ENCODE measurements at regions not wholly inside any gene's neighbourhood (a gene's known extent, or its start where the extent isn't known, plus 50 kb on each side); places are given as distances from the start of the nearest gene placed in this dataset.
"Not testable (repeated sequence)": the region's sequence is repeated elsewhere in the genome, so short reads cannot be mapped to it uniquely, and the experiment has no call there.

DNA sequence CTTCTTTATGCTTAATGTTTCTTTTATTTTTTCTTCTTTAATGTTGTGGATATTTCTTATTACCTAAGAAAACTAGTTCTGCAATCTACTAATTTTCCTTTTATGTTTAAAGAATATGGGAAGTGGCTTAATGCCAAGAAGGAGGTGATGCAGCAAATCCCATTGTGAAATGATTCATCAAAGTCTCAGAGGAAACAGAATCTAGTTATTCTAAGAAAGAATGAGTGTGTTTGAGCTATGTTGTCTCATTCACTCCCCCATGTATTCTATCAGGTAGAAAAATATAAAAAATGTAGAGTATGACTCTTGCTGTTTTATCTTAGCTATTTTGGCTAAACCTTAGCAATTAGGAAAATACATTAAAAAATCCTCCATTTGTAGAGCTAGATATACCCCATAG lies 659.9 kb upstream of the RGS18 start:
- DNase-seq (ENCODE audit: low spot score), result peak; percentile 63

DNA sequence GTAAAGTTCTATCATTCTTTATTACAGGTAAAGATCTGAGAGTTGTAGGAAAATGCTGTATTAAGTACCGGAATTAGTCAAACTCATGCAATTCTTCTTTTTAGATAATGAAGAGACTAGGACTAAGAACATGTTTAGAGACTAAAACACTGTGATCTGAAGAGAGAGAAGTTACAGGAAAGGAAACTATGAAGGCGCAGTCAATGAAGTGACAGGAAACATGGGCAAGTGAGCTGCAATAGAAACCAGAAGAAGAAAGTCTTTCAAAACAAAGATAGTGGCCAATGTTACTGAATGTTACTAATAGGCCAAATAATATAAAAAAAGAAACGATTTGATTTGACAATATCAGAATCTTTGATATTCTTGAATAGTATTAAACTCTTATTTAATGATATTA lies 659.4 kb upstream of the RGS18 start:
- no peak for DNase-seq (ENCODE audit: low spot score)

DNA sequence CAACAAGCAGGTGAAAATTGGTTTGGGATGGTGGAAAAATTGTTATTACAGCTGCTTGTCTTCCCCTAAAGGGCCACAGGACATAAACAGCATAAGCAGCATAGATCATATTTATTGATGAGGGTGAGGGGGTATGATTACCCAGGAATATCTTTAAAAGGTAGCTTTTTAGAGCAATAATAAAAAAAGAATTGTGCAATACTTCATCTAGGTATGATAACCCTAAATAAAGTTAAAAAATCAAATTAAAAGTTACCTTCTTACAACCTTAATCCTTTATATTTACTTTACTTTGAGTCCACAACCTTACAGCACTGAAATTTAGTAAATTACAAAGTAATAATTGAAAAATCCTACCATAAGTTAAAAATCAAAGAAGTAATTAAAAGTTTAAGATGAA lies 653.3 kb upstream of the RGS18 start:
- DNase-seq (ENCODE audit: low spot score), result no peak

DNA sequence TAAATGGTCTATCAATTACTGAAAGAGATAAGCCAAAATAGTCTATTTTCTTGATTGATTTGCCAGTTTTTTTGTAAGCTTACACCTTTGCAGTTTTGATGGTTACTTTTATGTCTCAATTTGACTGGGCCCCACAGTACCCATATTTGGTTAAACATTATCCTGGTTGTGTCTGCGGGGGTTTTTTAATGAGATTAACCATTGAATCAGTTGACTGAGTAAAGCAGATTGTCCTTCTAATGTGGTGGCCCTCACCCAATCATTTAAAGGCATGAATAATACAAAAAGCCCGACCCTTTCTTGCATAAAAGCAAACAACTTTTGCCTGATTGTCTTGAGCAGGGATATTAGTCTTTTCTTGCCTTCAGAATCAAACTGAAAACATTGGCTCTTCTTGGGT lies 650.0 kb upstream of the RGS18 start:
- no peak for DNase-seq (ENCODE audit: low spot score)

DNA sequence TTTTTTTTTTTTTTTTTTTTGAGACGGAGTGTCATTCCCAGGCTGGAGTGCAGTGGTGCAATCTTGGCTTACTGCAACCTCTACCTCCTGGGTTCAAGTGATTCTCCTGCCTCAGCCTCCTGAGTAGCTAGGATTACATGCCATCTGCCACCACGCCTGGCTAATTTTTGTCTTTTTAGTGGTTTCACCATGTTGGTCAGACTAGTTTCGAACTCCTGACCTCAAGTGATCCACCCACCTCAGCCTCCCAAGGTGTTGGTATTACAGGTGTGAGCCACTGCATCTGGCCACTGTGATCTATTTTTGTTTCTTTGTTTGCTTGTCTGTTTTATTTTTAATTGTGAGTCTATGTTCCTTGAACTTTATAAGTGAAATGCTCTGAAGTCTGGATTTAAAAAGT lies 646.8 kb upstream of the RGS18 start:
- not testable (repeated sequence) for DNase-seq (ENCODE audit: low spot score)

DNA sequence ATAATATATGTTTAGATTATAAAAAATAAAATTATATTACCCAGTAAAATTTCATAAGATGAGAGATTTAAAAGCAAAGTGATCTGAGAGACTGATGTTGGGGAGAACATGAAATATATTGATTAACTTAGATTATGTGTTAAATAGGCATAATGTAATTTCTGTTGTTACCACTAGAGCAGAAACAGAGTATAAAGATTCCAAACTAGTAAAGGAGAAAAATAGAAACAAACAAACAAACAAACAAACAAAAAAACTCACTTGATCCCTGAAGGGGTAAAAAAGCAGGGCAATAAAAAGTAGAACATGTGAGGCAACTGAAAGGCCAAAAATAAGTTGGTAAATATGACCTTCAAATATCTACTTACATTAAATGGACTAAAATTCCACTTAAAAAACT lies 640.4 kb upstream of the RGS18 start:
- no peak for DNase-seq (ENCODE audit: low spot score)

DNA sequence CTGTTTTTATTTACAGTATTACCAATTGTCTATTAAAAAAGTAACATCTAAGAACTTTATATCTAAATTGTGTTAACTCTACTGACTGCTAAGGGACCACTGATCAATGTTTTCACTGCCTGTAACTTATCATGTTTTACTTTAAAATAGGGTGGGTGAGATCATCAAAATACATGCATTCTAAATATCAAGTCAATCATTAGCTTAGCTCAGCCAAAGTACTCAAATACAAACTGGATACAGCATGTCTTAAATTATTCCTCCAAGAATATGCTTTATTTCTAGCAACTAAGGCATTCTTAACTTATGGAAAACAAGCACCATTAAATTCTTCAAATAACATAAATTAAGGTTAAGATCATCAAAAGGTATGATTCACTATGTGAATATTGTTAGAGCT lies 638.7 kb upstream of the RGS18 start:
- DNase-seq (ENCODE audit: low spot score), result no peak

DNA sequence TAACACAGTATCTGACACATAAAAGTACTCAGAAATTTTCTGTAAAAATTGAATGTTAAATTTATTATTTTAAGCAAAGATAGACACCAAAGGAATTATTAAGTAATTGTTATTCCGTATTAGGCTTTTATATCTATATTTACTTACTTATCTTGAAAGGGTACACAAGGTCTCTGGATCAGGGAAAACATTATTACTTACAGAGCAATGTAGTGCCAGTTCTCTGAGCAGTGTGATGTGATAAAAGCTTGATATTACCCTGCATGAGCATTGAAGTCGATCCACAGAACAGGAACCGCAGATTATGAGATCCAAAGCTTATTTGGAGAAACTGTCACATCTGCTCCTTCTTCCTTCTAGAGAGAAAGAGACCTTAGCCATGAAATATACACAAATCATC lies 637.9 kb upstream of the RGS18 start:
- no peak for DNase-seq (ENCODE audit: low spot score)

DNA sequence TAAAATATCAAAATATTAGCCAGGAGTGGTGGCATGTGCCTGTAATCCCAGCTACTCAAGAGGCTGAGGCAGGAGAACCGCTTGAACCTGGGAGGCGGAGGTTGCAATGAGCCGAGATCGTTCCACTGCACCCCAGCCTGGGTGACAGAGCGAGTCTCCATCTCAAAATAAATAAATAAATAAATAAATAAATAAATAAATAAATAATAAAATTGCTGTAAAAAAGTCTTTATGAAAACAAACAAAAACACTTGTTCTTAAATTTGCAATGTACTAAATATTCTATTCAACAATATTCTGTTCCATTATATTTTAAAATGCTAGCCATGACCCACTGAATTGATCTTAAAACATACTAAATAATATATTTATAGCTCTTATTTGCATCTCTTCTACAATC lies 632.3 kb upstream of the RGS18 start:
- DNase-seq (ENCODE audit: low spot score), result not testable (repeated sequence)

DNA sequence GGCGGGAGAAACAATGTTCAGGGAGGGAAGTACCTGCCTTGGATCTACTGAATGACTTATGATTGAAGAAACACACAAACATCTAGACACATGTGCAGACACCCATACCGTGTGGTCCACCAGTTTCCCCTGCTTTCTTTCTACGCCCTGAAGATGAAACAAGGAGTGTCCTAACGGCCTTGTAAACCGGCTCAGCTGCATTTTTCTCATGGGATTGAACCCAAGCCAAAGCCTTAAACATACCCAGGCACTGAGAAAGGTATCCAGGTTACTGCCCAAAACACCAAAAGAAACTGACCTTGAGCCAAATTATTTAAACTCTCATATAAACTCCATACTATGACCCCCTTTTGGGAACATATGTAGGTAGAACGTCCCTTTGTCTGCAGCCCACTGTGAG lies 630.0 kb upstream of the RGS18 start:
- no peak for DNase-seq (ENCODE audit: low spot score)

DNA sequence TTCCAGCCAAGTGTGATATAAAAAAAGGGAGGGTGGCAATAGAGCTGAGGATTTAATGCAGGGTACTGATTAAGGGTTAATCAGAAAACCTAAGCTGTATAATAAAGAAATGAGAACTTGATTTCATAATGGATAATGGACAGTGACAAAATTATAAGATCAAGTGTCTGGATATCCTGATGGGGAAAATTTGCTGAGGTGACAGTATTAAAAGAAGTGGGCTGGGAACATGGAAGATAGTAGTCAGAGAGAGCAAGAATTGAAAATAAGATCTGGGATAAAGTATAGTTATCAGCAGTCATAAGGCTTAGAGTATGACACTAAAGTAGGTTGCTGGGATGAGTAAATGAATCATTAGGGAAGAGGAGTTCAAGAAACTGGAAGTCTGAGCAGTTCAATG lies 627.3 kb upstream of the RGS18 start:
- no peak for DNase-seq (ENCODE audit: low spot score)

DNA sequence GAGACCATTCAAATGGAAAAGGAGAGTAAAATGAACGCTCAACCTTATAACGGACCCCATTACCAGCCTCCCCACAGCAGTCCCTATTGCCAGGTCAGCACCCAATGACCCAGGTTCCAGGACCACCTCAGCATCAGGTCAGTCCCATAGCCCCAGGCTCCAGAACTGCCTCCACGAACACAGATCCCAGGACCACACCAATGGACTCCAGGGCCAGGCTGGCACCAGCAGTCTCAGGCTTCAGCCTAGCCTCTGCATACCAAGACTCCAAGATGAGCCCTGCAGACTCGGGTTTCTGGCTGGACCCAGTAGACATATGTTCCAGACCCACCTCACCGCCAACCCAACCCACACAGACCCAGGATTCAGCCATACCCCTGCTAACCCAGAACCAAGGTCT lies 625.0 kb upstream of the RGS18 start:
- DNase-seq (ENCODE audit: low spot score), result no peak

DNA sequence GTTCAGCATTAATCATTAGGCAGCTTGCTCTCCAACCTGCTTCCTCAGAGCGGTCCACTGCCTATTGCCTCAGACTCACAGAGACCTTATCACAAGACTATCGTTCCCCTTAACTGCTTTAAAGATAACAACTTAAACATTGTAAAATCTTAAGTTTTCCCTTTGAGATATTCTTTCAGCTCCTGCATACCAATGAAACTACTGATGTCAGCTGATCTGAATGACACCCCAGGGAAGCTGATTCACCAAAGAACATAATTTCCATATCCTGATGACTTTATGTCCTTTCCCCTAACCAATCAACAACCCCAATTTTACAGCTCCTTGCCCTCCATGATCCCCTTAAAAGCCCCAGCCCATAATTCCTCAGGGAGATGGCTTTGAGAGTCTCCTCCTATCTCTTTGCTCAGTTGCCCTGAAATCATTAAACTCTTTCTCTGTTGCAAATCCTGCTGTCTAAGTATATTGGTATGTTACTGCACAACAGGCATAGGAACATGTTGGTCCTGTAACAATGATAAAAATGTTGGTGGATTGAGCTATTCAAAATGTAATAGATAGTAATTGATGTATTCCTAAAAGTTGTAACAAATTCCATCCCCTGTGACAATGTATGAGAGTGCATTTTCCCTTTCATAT lies 621.4 kb upstream of the RGS18 start:
- DNase-seq (ENCODE audit: low spot score), result no peak

DNA sequence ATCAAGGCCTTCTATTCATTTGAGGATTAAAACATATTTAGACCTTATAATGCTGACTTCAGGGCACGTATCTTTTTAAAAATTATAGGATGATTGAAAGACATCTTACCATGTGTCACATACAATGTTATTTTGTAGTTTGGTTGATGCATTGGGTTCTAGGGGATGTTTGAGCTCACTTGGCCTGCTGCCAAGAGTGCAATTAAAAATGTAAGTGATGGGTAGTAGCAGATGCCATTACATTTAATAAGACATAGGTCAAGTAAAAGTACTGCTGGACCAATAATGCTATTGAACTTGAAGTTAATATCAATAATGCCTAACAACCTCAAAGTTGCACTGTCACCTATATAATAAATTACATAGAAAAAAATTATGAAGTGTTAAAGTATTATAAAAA lies 616.5 kb upstream of the RGS18 start:
- DNase-seq (ENCODE audit: low spot score), result no peak

DNA sequence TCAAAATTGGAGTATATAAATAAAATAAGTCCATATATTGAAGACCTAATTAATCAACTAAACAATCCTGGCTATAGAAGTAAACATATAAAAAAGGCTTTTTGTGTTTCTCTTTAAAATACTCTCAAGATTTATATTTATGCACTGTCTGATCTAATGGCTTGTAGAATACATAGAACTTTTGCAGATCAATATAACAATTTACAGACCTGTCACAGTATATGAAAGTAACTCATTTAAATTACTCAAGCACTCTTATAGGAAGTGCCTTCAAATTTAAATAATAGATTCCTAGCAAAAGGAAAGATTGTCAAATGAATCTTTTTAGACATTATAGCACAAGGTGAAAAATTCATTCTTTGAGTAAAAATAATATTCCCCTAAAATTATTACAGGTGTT lies 615.8 kb upstream of the RGS18 start:
- DNase-seq (ENCODE audit: low spot score), result no peak

DNA sequence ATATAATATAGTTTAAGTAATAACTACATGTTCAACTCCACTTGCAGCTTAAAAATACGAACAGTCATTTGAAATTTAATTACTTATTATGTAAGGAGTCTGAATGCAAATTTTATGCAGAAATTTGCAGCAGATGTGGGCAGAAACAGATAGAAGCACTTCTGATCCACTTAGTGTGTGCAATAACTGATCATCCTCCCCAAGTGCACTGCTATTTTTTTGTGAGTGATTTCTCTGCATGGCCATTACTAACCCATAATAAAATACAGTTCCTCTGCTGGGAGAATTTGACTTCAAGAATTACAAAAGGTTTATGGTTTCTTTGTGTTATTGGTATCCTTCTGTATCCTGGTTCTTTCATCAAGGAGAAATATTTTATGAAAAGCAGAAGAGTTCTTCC lies 611.5 kb upstream of the RGS18 start:
- no peak for DNase-seq (ENCODE audit: low spot score)

DNA sequence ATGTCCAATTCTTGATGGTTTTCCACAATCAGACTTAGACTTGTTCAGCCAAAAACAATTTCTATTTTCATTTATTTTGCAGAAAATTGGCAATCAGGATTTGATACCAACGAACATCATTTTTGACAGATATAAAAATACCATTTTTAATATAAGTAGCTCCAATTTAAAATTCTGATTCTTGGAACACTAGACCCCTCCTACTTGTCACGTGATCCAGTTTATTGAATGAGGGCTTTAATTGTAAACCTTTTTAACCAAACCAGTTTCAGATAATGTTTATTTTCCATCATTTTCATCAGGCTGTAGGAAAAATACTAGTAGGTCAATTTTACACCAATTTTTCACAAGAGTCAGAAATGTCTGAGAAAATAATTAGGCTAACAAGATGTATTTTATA lies 607.2 kb upstream of the RGS18 start:
- no peak for DNase-seq (ENCODE audit: low spot score)

DNA sequence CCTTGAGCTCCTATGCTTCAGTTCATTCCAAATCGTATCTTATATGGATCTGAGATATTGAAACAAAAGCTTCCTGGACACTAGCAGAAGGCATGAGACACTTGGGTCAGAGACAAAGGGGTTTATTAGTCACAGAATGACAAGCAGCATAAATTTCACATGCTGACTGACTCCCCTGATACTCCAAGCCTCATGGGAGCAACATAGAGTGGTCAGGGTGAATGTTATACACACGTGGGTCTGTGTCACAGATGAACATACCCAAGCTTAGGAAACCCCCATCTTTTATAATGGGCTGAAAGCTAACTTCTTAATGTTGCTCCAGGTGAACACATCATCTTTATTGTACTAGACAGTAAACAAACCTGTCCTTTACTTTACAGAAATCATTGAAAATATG lies 599.9 kb upstream of the RGS18 start:
- no peak for DNase-seq (ENCODE audit: low spot score)

DNA sequence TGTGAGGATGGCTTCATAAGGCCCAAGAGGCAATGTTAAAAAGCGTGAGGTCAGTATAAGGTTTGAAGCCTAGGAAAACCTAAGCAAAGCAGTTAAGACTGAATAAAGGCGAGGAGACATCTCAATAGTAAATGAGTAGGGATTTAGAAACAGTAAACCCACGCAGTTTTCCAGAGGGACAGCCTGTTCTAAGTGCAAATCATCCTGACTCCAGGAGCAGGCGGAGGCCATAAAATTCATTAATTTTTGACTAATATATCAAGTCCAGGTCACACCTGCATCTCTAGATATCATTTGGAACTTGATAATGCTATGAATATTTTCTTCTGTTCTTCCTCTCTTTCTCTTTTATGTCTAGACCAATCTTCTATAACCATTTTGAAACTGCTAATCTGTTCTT lies 597.0 kb upstream of the RGS18 start:
- DNase-seq (ENCODE audit: low spot score), result no peak

DNA sequence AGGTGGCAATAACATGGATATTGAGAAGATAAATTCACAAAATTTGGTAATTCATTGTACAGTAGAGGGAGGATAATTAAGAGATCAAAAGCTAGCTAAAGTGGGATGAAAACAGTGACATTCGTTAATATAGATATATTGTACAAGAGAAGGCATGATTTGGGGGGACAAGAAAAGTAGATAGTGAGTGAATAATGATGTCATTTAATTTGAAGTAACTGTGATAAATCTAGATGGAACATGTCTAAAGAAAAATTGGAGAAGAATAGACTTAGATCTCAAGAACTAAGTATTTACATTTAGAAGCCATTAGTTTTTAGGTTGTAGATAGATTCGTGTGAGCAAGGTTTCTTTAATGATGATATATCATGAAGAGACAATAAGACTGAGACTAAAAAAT lies 594.0 kb upstream of the RGS18 start:
- DNase-seq (ENCODE audit: low spot score), result no peak

DNA sequence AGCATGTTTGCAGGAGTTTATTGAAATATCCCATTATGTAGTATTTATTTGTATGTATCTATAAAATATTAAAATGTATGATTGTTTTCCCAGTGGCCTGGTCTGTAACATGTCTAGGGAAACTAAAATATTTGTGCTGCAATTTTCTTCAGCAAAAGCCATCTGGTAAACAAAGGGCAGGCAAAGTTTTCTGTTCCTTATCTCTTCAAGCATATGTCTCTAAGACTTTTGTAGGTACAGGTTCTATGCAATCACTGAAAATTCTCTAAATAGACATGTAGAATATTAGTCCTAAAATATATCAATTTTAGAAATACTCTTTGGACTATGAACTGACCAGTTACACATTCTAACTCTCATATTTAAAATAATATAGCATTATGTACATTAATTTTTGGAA lies 585.8 kb upstream of the RGS18 start:
- no peak for DNase-seq (ENCODE audit: low spot score)

DNA sequence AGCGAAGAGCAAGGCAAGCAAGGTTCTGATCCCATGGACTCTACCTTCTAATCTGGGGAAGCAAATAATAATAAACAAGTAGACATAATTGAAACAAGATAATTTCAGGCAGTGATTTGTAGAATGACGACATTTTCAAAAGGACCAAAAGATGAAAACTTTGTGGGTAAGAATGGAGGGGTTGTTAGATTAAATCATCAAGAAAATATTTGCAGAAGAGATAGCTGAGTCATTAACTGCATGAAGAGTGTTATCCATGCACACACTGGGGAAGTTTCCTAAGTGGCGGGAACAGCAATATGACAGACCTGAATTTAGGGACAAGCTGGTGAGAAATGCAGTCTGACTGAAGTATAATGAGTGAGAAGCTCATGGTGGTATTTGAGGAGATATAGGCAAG lies 583.1 kb upstream of the RGS18 start:
- DNase-seq (ENCODE audit: low spot score), result peak; percentile 35

DNA sequence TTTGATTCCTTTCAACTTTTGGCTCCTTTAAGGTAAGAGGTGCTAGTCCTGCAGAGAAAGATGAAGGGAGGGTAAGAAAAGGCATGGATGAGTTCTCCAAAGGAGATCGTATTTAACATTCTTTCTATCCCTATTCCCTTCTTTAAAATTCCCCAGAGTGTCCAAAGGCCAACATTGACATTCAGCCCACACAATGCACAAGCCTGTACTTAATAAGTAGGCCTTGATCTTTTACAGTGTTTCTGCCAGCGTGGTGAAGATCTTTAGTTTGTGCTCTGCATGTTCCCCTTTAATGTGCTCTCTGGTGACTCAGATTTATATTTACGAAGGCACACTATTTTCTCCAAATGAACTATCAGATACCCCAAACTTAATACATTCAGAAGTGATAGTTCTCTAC lies 582.5 kb upstream of the RGS18 start:
- DNase-seq (ENCODE audit: low spot score), result no peak

DNA sequence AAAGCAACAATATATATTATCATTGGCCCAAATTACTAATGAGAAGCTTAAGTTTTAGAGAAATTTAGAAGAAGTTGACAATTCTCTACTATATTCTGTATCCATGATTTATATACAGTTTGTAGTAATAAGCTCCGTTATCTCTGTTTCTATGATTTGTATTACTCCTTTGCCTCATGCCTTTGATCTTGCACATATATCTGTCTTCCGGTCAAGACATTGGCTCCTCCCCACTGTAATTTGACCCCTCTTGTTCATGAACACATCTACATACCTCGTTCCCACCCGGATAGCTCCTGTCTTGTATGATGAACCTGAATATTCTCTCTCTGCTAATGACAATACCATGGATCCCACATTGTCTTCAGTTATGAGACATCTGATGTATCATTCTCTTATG lies 581.0 kb upstream of the RGS18 start:
- DNase-seq (ENCODE audit: low spot score), result no peak

DNA sequence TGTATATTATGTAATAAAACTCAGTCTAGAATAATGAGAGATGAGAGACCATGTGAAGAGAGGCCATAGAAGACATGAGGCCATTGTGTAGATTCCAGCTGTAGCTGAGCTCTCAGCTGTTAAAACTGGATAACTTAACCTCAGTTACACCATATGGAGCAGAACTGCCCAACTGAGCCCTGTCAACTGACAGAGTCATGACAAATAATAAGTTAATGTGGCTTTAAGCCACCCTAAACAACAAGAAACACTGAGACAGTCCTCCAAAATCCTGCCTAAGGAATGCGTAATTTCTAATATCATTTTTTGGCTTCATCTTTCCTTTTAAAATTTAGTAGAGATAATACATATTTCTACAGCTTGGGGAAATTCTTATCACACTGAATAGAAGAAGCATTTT lies 580.0 kb upstream of the RGS18 start:
- no peak for DNase-seq (ENCODE audit: low spot score)
